ENCODE measurements at regions not wholly inside any gene's neighbourhood (a gene's known extent, or its start where the extent isn't known, plus 50 kb on each side); places are given as distances from the start of the nearest gene placed in this dataset.

GRCh38 chr2:35293261-35293660 is 1062.3 kb upstream of the CRIM1 start:
- TF ChIP-seq, protein P1, sequence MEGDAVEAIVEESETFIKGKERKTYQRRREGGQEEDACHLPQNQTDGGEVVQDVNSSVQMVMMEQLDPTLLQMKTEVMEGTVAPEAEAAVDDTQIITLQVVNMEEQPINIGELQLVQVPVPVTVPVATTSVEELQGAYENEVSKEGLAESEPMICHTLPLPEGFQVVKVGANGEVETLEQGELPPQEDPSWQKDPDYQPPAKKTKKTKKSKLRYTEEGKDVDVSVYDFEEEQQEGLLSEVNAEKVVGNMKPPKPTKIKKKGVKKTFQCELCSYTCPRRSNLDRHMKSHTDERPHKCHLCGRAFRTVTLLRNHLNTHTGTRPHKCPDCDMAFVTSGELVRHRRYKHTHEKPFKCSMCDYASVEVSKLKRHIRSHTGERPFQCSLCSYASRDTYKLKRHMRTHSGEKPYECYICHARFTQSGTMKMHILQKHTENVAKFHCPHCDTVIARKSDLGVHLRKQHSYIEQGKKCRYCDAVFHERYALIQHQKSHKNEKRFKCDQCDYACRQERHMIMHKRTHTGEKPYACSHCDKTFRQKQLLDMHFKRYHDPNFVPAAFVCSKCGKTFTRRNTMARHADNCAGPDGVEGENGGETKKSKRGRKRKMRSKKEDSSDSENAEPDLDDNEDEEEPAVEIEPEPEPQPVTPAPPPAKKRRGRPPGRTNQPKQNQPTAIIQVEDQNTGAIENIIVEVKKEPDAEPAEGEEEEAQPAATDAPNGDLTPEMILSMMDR (IDR thresholded peaks at IDR 0.05; ENCODE audit: low read depth, low read length) = no peak
- no peak for TF ChIP-seq POLR2A (IDR thresholded peaks at IDR 0.05; ENCODE audit: extremely low read depth, insufficient read length)
- no peak for TF ChIP-seq MYC (IDR thresholded peaks at IDR 0.05; ENCODE audit: low read depth, low read length)
